GM23338 (cell line): ENCODE measurements at regions not wholly inside any gene's neighbourhood (a gene's known extent, or its start where the extent isn't known, plus 50 kb on each side); places are given as distances from the start of the nearest gene placed in this dataset.

Experiments used
- CREB1 ChIP-seq: fragments of 250-450 bp; sonication (Bioruptor Pico); IDR thresholded peaks from 2 replicates; pipeline ENCODE4 v1.5.0; 2020; ENCODE audit warnings: low read depth, mild to moderate bottlenecking, moderate library complexity
- CTCF ChIP-seq, 2 experiments: fragments of 200-600 bp in 1 of 2; sonication (generic) in 1 of 2; conservative IDR thresholded peaks; 2 replicates each; pipeline versions ENCODE4 v1.5.1 to v1.6.1; 2016 to 2017; ENCODE audit warnings: antibody characterized with exemption in 2 of 2, low read depth in 2 of 2, mild to moderate bottlenecking in 2 of 2, moderate library complexity in 1 of 2
- ETS1 ChIP-seq: IDR thresholded peaks from 2 replicates; pipeline ENCODE4 v1.6.1; 2016; ENCODE audit warnings: antibody characterized with exemption
- EZH2 ChIP-seq: fragments of 200-600 bp; sonication (generic); IDR thresholded peaks from one replicate; pipeline ENCODE4 v1.8.0; 2017; ENCODE audit warnings: antibody characterized with exemption, mild to moderate bottlenecking, low read depth; ENCODE audit not compliant: unreplicated experiment
- EZH2phosphoT487 ChIP-seq: fragments of 200-600 bp; sonication (generic); IDR thresholded peaks from one replicate; pipeline ENCODE4 v1.8.1; 2018; ENCODE audit warnings: antibody characterized with exemption; ENCODE audit not compliant: unreplicated experiment
- JUNB ChIP-seq: IDR thresholded peaks from one replicate; pipeline ENCODE4 v1.6.1; 2016; ENCODE audit warnings: antibody characterized with exemption; ENCODE audit not compliant: unreplicated experiment
- NANOG ChIP-seq: IDR thresholded peaks from 2 replicates; pipeline ENCODE4 v1.6.1; 2016; ENCODE audit warnings: antibody characterized with exemption, borderline replicate concordance
- POLR2AphosphoS5 ChIP-seq: IDR thresholded peaks from 2 replicates; pipeline ENCODE4 v1.6.1; 2016; ENCODE audit warnings: antibody characterized with exemption, low read depth
- STAT1 ChIP-seq: IDR thresholded peaks from one replicate; pipeline ENCODE4 v1.6.1; 2016; ENCODE audit warnings: antibody characterized with exemption; ENCODE audit not compliant: unreplicated experiment
- ZNF114 ChIP-seq: fragments of 250-450 bp; sonication (Bioruptor Pico); IDR thresholded peaks from 2 replicates; pipeline ENCODE4 v1.5.0; 2020; ENCODE audit warnings: mild to moderate bottlenecking, moderate library complexity
- ZNF462 ChIP-seq: fragments of 250-450 bp; sonication (Bioruptor Pico); IDR thresholded peaks from 2 replicates; pipeline ENCODE4 v1.5.0; 2020; ENCODE audit warnings: mild to moderate bottlenecking, moderate library complexity

GRCh38 chr14:48127674-48128073 is 452.3 kb upstream of the MDGA2 start:
- no peak for TF ChIP-seq CTCF (conservative IDR thresholded peaks at IDR 0.05; ENCODE audit: low read depth in 2 of 2)
- TF ChIP-seq EZH2: no peak
- TF ChIP-seq JUNB: no peak
- TF ChIP-seq POLR2AphosphoS5: no peak
- TF ChIP-seq CREB1 (CRISPR knock-in tag): no peak
- TF ChIP-seq ETS1: no peak
- TF ChIP-seq EZH2phosphoT487: no peak
- no peak for TF ChIP-seq NANOG
- no peak for TF ChIP-seq STAT1
- TF ChIP-seq ZNF114 (CRISPR knock-in tag): no peak
- no peak for TF ChIP-seq ZNF462 (CRISPR knock-in tag)
